WI38 (cell line): ENCODE measurements at regions not wholly inside any gene's neighbourhood (a gene's known extent, or its start where the extent isn't known, plus 50 kb on each side); places are given as distances from the start of the nearest gene placed in this dataset.

Experiments
- H3K4me3 ChIP-seq: 2 replicates; pipeline ENCODE4 v1.5.1; 2011; ENCODE audit warnings: low read depth, mild to moderate bottlenecking, control low read depth, low read length
- CTCF ChIP-seq: IDR thresholded peaks from 2 replicates; pipeline ENCODE4 v1.5.1; 2012; ENCODE audit warnings: low read depth, mild to moderate bottlenecking, control low read depth, low read length

GRCh38 chr12:75579552-75579951, 68.1 kb upstream of the KRR1 start:
- H3K4me3 ChIP-seq, result no peak overlapping the region
- TF ChIP-seq CTCF, result no peak

DNA sequence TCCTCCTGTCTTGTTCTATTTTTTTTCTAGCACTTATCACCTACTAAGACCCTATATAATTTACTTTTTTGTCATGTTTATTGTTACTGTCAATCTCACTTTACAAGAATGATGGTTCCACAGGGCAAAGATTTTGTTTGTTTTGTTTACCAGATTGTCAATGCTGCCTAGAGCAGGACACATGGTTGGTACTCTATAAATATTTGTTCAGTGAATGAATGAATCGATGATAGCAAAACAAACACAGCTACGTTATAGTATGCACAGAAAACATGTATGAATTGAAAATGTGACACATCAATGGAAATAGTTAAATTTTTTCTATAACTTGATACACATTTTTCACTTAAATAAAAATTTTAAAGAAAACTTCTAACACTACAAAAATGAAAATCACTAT, 67.1 kb upstream of the KRR1 start:
- H3K4me3 ChIP-seq, result no peak overlapping the region
- no peak for TF ChIP-seq CTCF

DNA sequence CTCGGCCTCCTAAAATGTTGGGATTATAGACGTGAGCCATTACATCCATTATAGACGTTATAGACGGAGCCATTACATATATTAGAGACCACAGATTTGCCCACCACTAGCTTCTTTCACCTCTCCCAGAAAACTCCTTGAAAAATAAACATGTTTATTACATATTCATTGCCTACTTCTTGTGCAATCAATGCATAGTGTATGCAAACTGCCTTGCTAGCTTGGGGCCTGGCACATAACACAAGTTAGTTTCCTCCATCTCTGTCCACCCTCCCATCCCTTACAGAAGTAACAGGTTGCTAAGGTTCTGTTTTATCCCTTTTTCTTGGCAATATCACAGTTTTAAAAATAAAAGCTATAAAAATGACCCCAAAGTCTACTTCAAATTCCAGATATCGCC, 66.4 kb upstream of the KRR1 start:
- H3K4me3 ChIP-seq, result no peak overlapping the region
- no peak for TF ChIP-seq CTCF

GRCh38 chr12:75571656-75572205, 60.3 kb upstream of the KRR1 start:
- no peak for TF ChIP-seq CTCF
- no peak overlapping the region for H3K4me3 ChIP-seq

- no peak for TF ChIP-seq CTCF
- no peak overlapping the region for H3K4me3 ChIP-seq
Observed at GRCh38 chr12:75571204-75571603, 59.8 kb upstream of the KRR1 start.

- no peak for TF ChIP-seq CTCF
- H3K4me3 ChIP-seq, result no peak overlapping the region
Observed at GRCh38 chr12:75568801-75569200, 57.4 kb upstream of the KRR1 start.

DNA sequence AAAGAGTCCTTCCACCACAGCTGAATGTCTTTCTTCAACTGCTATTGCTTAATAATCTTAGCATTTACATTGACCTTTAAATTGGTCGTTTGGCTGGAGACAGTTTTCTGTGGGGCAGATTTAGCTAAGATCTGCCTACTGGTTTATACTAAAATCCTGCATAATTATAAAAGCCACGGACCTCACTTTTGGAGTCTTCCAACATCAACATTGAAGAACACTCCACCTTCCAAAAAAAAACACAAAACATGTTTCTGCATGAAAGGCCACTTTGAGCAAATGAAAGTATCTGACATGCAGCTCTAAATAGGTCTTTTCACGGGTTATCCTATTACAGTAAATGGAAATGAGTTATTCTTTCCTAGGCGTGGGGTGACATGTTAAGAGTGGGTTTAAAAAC, 57.0 kb upstream of the KRR1 start:
- H3K4me3 ChIP-seq, result no peak overlapping the region
- TF ChIP-seq CTCF, result no peak
